ENCODE measurements at regions not wholly inside any gene's neighbourhood (a gene's known extent, or its start where the extent isn't known, plus 50 kb on each side); places are given as distances from the start of the nearest gene placed in this dataset.

GRCh38 chr2:117703858-117704257 is 110.6 kb upstream of the DDX18 start:
- no peak for ATAC-seq
- TF ChIP-seq OSR1 (CRISPR knock-in tag; IDR thresholded peaks at IDR 0.05) (no peak), ZNF565 (CRISPR knock-in tag; conservative IDR thresholded peaks at IDR 0.05; ENCODE audit: low read depth) (no peak), GLIS3 (CRISPR knock-in tag; IDR thresholded peaks at IDR 0.05) (no peak), RARB (CRISPR knock-in tag; IDR thresholded peaks at IDR 0.05) (no peak), TCF4 (CRISPR knock-in tag; IDR thresholded peaks at IDR 0.05; ENCODE audit: borderline replicate concordance) (no peak), PATZ1 (CRISPR knock-in tag; IDR thresholded peaks at IDR 0.05; ENCODE audit: borderline replicate concordance) (no peak), ZFP3 (CRISPR knock-in tag; IDR thresholded peaks at IDR 0.05) (no peak), ARNTL (CRISPR knock-in tag; IDR thresholded peaks at IDR 0.05; ENCODE audit: borderline replicate concordance, low read depth) (no peak), ESRRG (CRISPR knock-in tag; IDR thresholded peaks at IDR 0.05) (no peak), PPARA (CRISPR knock-in tag; IDR thresholded peaks at IDR 0.05; ENCODE audit: borderline replicate concordance) (no peak), ZNF8 (CRISPR knock-in tag; IDR thresholded peaks at IDR 0.05) (no peak)
- TF ChIP-seq, protein P1, sequence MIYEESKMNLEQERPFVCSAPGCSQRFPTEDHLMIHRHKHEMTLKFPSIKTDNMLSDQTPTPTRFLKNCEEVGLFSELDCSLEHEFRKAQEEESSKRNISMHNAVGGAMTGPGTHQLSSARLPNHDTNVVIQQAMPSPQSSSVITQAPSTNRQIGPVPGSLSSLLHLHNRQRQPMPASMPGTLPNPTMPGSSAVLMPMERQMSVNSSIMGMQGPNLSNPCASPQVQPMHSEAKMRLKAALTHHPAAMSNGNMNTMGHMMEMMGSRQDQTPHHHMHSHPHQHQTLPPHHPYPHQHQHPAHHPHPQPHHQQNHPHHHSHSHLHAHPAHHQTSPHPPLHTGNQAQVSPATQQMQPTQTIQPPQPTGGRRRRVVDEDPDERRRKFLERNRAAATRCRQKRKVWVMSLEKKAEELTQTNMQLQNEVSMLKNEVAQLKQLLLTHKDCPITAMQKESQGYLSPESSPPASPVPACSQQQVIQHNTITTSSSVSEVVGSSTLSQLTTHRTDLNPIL (CRISPR knock-in tag; IDR thresholded peaks at IDR 0.05; ENCODE audit: low read depth), result no peak
- TF ChIP-seq, protein P2, sequence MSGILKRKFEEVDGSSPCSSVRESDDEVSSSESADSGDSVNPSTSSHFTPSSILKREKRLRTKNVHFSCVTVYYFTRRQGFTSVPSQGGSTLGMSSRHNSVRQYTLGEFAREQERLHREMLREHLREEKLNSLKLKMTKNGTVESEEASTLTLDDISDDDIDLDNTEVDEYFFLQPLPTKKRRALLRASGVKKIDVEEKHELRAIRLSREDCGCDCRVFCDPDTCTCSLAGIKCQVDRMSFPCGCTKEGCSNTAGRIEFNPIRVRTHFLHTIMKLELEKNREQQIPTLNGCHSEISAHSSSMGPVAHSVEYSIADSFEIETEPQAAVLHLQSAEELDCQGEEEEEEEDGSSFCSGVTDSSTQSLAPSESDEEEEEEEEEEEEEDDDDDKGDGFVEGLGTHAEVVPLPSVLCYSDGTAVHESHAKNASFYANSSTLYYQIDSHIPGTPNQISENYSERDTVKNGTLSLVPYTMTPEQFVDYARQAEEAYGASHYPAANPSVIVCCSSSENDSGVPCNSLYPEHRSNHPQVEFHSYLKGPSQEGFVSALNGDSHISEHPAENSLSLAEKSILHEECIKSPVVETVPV (CRISPR knock-in tag; IDR thresholded peaks at IDR 0.05), result no peak

GRCh38 chr2:117704818-117705217 is 109.7 kb upstream of the DDX18 start:
- no peak for ATAC-seq
- no peak for TF ChIP-seq ISL1 (CRISPR knock-in tag; IDR thresholded peaks at IDR 0.05)
- no peak for TF ChIP-seq ZFP30 (CRISPR knock-in tag; IDR thresholded peaks at IDR 0.05)
- no peak for TF ChIP-seq RARB (CRISPR knock-in tag; IDR thresholded peaks at IDR 0.05)
- no peak for TF ChIP-seq ZC3H10 (CRISPR knock-in tag; IDR thresholded peaks at IDR 0.05)
- TF ChIP-seq ZNF8 (CRISPR knock-in tag; IDR thresholded peaks at IDR 0.05), result no peak
- no peak for TF ChIP-seq TCF4 (CRISPR knock-in tag; IDR thresholded peaks at IDR 0.05; ENCODE audit: borderline replicate concordance)

DNA sequence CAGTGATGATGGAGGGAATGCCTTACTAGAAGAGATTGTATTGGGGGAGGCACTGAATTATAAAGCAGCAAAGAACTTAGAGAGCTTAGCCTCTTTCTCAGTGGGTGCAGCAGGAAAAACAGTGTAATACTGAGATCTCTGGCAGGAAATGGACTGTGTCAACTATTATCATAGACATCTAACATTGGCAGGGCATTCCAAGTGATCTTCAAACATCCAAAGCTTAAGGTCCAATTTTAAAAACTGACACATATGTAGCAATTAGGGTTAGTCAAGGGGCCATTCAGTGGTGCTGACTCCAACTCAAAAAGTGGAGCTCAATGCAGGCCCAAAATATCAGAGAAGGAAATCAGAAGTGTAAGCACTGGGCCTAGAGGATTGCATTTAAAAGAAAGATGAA is 106.6 kb upstream of the DDX18 start:
- no peak for ATAC-seq
- TF ChIP-seq GLIS3 (CRISPR knock-in tag; IDR thresholded peaks at IDR 0.05) (no peak), ISL1 (CRISPR knock-in tag; IDR thresholded peaks at IDR 0.05) (no peak), TOX (CRISPR knock-in tag; IDR thresholded peaks at IDR 0.05; ENCODE audit: borderline replicate concordance) (no peak), OSR1 (CRISPR knock-in tag; IDR thresholded peaks at IDR 0.05) (no peak)
- TF ChIP-seq, protein P3, sequence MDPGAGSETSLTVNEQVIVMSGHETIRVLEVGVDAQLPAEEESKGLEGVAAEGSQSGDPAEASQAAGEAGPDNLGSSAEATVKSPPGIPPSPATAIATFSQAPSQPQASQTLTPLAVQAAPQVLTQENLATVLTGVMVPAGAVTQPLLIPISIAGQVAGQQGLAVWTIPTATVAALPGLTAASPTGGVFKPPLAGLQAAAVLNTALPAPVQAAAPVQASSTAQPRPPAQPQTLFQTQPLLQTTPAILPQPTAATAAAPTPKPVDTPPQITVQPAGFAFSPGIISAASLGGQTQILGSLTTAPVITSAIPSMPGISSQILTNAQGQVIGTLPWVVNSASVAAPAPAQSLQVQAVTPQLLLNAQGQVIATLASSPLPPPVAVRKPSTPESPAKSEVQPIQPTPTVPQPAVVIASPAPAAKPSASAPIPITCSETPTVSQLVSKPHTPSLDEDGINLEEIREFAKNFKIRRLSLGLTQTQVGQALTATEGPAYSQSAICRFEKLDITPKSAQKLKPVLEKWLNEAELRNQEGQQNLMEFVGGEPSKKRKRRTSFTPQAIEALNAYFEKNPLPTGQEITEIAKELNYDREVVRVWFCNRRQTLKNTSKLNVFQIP (CRISPR knock-in tag; IDR thresholded peaks at IDR 0.05; ENCODE audit: borderline replicate concordance, low read depth), result no peak
- TF ChIP-seq, protein P4, sequence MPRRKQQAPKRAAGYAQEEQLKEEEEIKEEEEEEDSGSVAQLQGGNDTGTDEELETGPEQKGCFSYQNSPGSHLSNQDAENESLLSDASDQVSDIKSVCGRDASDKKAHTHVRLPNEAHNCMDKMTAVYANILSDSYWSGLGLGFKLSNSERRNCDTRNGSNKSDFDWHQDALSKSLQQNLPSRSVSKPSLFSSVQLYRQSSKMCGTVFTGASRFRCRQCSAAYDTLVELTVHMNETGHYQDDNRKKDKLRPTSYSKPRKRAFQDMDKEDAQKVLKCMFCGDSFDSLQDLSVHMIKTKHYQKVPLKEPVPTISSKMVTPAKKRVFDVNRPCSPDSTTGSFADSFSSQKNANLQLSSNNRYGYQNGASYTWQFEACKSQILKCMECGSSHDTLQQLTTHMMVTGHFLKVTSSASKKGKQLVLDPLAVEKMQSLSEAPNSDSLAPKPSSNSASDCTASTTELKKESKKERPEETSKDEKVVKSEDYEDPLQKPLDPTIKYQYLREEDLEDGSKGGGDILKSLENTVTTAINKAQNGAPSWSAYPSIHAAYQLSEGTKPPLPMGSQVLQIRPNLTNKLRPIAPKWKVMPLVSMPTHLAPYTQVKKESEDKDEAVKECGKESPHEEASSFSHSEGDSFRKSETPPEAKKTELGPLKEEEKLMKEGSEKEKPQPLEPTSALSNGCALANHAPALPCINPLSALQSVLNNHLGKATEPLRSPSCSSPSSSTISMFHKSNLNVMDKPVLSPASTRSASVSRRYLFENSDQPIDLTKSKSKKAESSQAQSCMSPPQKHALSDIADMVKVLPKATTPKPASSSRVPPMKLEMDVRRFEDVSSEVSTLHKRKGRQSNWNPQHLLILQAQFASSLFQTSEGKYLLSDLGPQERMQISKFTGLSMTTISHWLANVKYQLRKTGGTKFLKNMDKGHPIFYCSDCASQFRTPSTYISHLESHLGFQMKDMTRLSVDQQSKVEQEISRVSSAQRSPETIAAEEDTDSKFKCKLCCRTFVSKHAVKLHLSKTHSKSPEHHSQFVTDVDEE (CRISPR knock-in tag; IDR thresholded peaks at IDR 0.05), result no peak

DNA sequence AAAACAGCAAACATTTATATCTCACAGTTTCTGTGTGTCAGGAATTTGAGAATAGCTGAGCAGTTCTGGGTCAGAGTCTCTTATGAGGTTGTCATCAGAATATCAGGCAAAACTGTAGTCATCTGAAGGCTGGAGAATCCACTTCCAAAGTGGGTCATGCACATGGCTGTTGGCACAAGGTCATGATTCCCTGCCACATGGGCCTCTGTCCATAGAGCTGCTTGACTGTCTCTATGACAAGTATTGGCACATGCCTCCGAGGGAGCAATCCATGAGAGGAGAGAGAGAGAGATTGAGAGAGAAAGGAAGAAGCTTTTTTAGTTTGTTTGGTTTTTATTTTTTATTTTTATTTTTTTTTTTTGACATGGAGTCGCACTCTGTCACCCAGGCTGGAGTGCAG is 101.8 kb upstream of the DDX18 start:
- ATAC-seq, result no peak
- no peak for TF ChIP-seq SNAI2 (CRISPR knock-in tag; IDR thresholded peaks at IDR 0.05)
- TF ChIP-seq, protein P1 (CRISPR knock-in tag; IDR thresholded peaks at IDR 0.05; ENCODE audit: low read depth), result no peak
- TF ChIP-seq, protein P2 (CRISPR knock-in tag; IDR thresholded peaks at IDR 0.05), result no peak
- TF ChIP-seq, protein P3 (CRISPR knock-in tag; IDR thresholded peaks at IDR 0.05; ENCODE audit: borderline replicate concordance, low read depth), result no peak
- TF ChIP-seq ARNTL (CRISPR knock-in tag; IDR thresholded peaks at IDR 0.05; ENCODE audit: borderline replicate concordance, low read depth), result no peak
- no peak for TF ChIP-seq ZC3H10 (CRISPR knock-in tag; IDR thresholded peaks at IDR 0.05)
- no peak for TF ChIP-seq ZNF70 (CRISPR knock-in tag; IDR thresholded peaks at IDR 0.05)
- no peak for TF ChIP-seq ZFP3 (CRISPR knock-in tag; IDR thresholded peaks at IDR 0.05)
- no peak for TF ChIP-seq RARB (CRISPR knock-in tag; IDR thresholded peaks at IDR 0.05)
- TF ChIP-seq CSDC2 (CRISPR knock-in tag; IDR thresholded peaks at IDR 0.05), result no peak
